NCI-H1694 (cell line): ENCODE measurements at regions not wholly inside any gene's neighbourhood (a gene's known extent, or its start where the extent isn't known, plus 50 kb on each side); places are given as distances from the start of the nearest gene placed in this dataset.
"Not testable (repeated sequence)": the region's sequence is repeated elsewhere in the genome, so short reads cannot be mapped to it uniquely, and the experiment has no call there.

Experiments used
- DNase-seq: peaks from one replicate; lab custom pipeline; 2025; lab: John Stamatoyannopoulos, UW

- no peak for DNase-seq
These were observed 379.3 kb upstream of the TENM3 start for GRCh38 chr4:181863856-181864255.

- DNase-seq: no peak
These were observed 372.9 kb upstream of the TENM3 start for GRCh38 chr4:181870326-181870725.

- DNase-seq: no peak
These were observed 368.6 kb upstream of the TENM3 start for GRCh38 chr4:181874602-181875001.

GRCh38 chr4:181877329-181877848 lies 365.8 kb upstream of the TENM3 start:
- no peak for DNase-seq

- DNase-seq: no peak
These were observed 353.2 kb upstream of the TENM3 start for GRCh38 chr4:181890031-181890430.

GRCh38 chr4:181890911-181891310 lies 352.3 kb upstream of the TENM3 start:
- no peak for DNase-seq

- no peak for DNase-seq
These were observed 346.6 kb upstream of the TENM3 start for GRCh38 chr4:181896614-181897013.

GRCh38 chr4:181897935-181898334 lies 345.3 kb upstream of the TENM3 start:
- no peak for DNase-seq

GRCh38 chr4:181902404-181902803 lies 340.8 kb upstream of the TENM3 start:
- not testable (repeated sequence) for DNase-seq

- DNase-seq: no peak
These were observed 337.5 kb upstream of the TENM3 start for GRCh38 chr4:181905708-181906107.

GRCh38 chr4:181908168-181908567 lies 335.0 kb upstream of the TENM3 start:
- DNase-seq: no peak

GRCh38 chr4:181909368-181909767 lies 333.8 kb upstream of the TENM3 start:
- no peak for DNase-seq

- no peak for DNase-seq
These were observed 331.8 kb upstream of the TENM3 start for GRCh38 chr4:181911420-181911819.

GRCh38 chr4:181933471-181933870 lies 309.7 kb upstream of the TENM3 start:
- no peak for DNase-seq

- DNase-seq: no peak
These were observed 304.6 kb upstream of the TENM3 start for GRCh38 chr4:181938631-181939030.

GRCh38 chr4:181939199-181939945 lies 303.8 kb upstream of the TENM3 start:
- DNase-seq: no peak

- no peak for DNase-seq
These were observed 298.7 kb upstream of the TENM3 start for GRCh38 chr4:181944527-181944926.

- no peak for DNase-seq
These were observed 296.3 kb upstream of the TENM3 start for GRCh38 chr4:181946902-181947301.

GRCh38 chr4:181948839-181949382 lies 294.3 kb upstream of the TENM3 start:
- DNase-seq: no peak

GRCh38 chr4:181949704-181950312 lies 293.4 kb upstream of the TENM3 start:
- DNase-seq: no peak

GRCh38 chr4:181950372-181951127 lies 292.7 kb upstream of the TENM3 start:
- DNase-seq: no peak

GRCh38 chr4:181951265-181951664 lies 291.9 kb upstream of the TENM3 start:
- no peak for DNase-seq

- no peak for DNase-seq
These were observed 290.7 kb upstream of the TENM3 start for GRCh38 chr4:181952478-181952877.
